Mucosa of descending colon (tissue), 3 donors: ENCODE measurements at regions not wholly inside any gene's neighbourhood (a gene's known extent, or its start where the extent isn't known, plus 50 kb on each side); places are given as distances from the start of the nearest gene placed in this dataset.
A peak's percentile ranks its signal among the peaks of the same experiment; 100 is the strongest.

Source experiments
- ATAC-seq: fragments of 200-7000 bp; cut with Tn5 transposase; one replicate; pipeline ENCODE4 v1.9.1; 2020; ENCODE audit warnings: mild to moderate bottlenecking, moderate library complexity
- DNase-seq, 3 donors: peaks; one replicate each; pipeline ENCODE4 v3.0.0-alpha.2; 2020
- H3K36me3 ChIP-seq: fragments of 200-600 bp; one replicate; pipeline ENCODE4 v1.8.0; 2021; ENCODE audit warnings: low read depth, mild to moderate bottlenecking
- H3K4me1 ChIP-seq: fragments of 200-600 bp; one replicate; pipeline ENCODE4 v1.8.0; 2021; ENCODE audit warnings: low read depth, mild to moderate bottlenecking
- H3K4me3 ChIP-seq: fragments of 200-600 bp; one replicate; pipeline ENCODE4 v1.8.0; 2021; ENCODE audit warnings: mild to moderate bottlenecking
- H3K9me3 ChIP-seq: fragments of 200-600 bp; one replicate; pipeline ENCODE4 v1.8.0; 2021; ENCODE audit warnings: mild to moderate bottlenecking
- CTCF ChIP-seq: fragments of 200-600 bp; IDR thresholded peaks from one replicate; pipeline ENCODE4 v1.8.0; 2022; ENCODE audit warnings: antibody characterized with exemption, mild to moderate bottlenecking
- intact Hi-C, 2 donors: fragments of 100-400 bp; cut with DNase I in 1 of 2; cut with micrococcal nuclease in 1 of 2; formaldehyde crosslinking; loops; one replicate each; pipeline versions ENCODE4 v1.11.0 to v1.11.1; 2022; cut with DNase I, micrococcal nuclease
- donor health status: DM: no; HTN: no; CAD: no; lungs with moderate emphysema.
- donor health status: DM: no; HTN: no; CAD: no.
- donor health status: DM: no; HTN: yes; CAD: no.

- intact Hi-C loops, result no loop called here
- ATAC-seq (no peak), DNase-seq (no peak)
- H3K4me1 ChIP-seq, result peaks cover 4% of the 10 kb centered on the region
- no peak for TF ChIP-seq CTCF
- no peaks in the 10 kb centered on the region for H3K9me3 ChIP-seq
- H3K4me3 ChIP-seq, result no peak overlapping the region
- H3K36me3 ChIP-seq, result no peaks in the 10 kb centered on the region
These were observed 99.8 kb upstream of the NFIA start for GRCh38 chr1:60982539-60982938.

- intact Hi-C loops, result no loop called here
- DNase-seq (no peak), ATAC-seq (no peak)
- Histone ChIP-seq H3K4me1 (peaks cover 4% of the 10 kb centered on the region), H3K4me3 (no peak overlapping the region), H3K36me3 (no peaks in the 10 kb centered on the region), H3K9me3 (no peaks in the 10 kb centered on the region)
- TF ChIP-seq CTCF, result no peak
These were observed 101.0 kb upstream of the NFIA start for GRCh38 chr1:60981357-60981756.

- Histone ChIP-seq H3K4me3 (no peak overlapping the region), H3K36me3 (no peaks in the 10 kb centered on the region), H3K9me3 (no peaks in the 10 kb centered on the region), H3K4me1 (peaks cover 4% of the 10 kb centered on the region)
- no peak for TF ChIP-seq CTCF
- intact Hi-C loops, result no loop called here
- DNase-seq (peak in 2 of 3 donors; percentile 36 to 50), ATAC-seq (peak; percentile 73)
These were observed 103.7 kb upstream of the NFIA start for GRCh38 chr1:60978421-60979357.

GRCh38 chr1:60977661-60978060, 104.7 kb upstream of the NFIA start:
- intact Hi-C loops, result no loop called here
- Histone ChIP-seq H3K4me3 (no peak overlapping the region), H3K9me3 (no peaks in the 10 kb centered on the region), H3K4me1 (peaks cover 1% of the 10 kb centered on the region), H3K36me3 (no peaks in the 10 kb centered on the region)
- DNase-seq, result no peak
- no peak for ATAC-seq
- no peak for TF ChIP-seq CTCF

- Histone ChIP-seq H3K36me3 (no peaks in the 10 kb centered on the region), H3K9me3 (no peaks in the 10 kb centered on the region), H3K4me3 (no peak overlapping the region), H3K4me1 (no peaks in the 10 kb centered on the region)
- no peak for ATAC-seq
- intact Hi-C loops, result no loop called here
- no peak for TF ChIP-seq CTCF
- DNase-seq, result no peak
These were observed 107.6 kb upstream of the NFIA start for GRCh38 chr1:60974524-60975372.
